ENCODE measurements at regions not wholly inside any gene's neighbourhood (a gene's known extent, or its start where the extent isn't known, plus 50 kb on each side); places are given as distances from the start of the nearest gene placed in this dataset.

DNA sequence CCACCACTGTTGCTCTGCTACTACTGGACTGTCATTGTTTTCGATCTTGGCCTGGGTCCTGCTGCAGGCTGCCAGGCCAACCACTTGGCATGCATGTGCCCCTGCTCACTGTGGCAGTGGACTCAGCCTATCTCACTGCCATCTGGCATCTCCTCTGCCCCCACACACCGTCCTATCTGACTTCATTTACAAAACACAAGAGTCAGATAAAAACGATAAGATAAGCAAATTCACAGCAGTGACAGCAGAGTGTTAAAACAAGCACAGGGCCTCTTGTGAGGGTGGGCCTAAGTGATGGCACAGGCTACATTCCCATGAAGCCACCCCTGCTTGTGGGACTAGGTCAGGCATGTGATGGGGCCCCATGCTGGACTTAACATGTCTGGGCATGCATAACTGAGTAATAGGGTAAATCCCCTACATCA lies 68.1 kb downstream of the CRYGS start:
- TF ChIP-seq CTCF (conservative IDR thresholded peaks at IDR 0.05), result no peak
- peak overlapping the region; percentile 97 for H3K27ac ChIP-seq

DNA sequence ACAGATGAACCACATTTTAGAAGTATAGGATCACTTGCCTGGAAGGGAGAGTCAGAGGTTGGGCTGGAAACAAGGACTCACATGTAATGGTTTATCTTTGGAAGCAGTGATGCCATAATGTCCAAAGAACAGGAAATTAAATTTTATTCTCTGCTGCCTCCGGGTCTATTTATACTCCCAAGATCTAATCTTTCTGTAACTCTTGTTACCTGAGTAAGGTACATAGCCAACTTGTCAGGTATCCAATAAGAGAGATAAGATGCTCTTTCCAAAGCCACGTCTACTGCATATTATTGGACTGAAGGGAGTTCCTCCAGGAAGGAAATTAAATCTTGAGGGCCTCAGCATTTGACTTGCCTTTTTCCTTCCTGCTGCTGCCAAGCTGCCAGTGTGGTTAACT lies 71.0 kb downstream of the CRYGS start:
- TF ChIP-seq CTCF (conservative IDR thresholded peaks at IDR 0.05), result no peak
- H3K27ac ChIP-seq, result peak overlapping the region; percentile 97

GRCh38 chr3:186472456-186473008 lies 71.6 kb downstream of the CRYGS start:
- TF ChIP-seq CTCF (conservative IDR thresholded peaks at IDR 0.05), result no peak
- peak overlapping the region; percentile 97 for H3K27ac ChIP-seq

DNA sequence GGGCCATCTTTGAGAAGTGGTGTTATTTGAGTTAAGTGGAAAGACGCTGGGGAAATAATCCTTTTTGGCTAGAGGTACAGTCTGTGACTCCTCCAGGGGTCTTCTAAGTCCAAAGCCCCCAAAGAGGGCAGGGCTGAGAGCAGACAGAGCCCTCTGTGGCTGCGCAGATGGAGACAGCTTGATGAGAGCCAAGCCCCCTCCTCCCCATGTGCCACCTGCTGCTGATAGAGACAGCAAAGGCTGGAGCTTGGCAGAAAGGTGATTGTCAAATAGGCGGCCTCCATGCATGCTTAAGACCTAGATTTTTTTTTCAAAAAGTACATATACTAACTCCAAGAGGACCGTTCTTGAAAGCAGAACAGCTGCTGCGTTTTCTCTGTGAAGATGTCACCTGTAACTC lies 72.4 kb downstream of the CRYGS start:
- TF ChIP-seq CTCF (conservative IDR thresholded peaks at IDR 0.05), result no peak
- peak overlapping the region; percentile 97 for H3K27ac ChIP-seq

GRCh38 chr3:186469525-186469924 lies 74.7 kb downstream of the CRYGS start:
- TF ChIP-seq CTCF (conservative IDR thresholded peaks at IDR 0.05), result no peak
- H3K27ac ChIP-seq, result peak overlapping the region; percentile 97; the same call in 1 of the 2 replicates

DNA sequence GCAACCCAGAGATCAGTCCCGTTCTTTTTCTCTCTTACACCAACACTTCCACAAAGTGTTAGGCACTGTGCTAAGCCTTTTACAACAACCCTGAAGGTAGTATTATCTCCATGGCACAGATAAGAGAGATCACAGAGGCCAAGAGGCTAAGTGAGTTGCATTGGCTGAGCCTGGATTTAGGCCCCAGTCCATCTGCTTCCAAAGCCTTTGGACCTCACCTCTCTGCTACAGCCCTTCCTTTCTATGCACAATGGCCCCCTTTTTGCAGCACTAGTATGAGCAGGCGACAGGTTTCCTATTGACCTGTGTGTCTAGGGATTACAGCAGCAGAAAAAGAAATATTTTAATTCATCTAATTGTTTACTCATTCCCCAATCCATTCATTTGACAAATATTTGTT lies 76.2 kb downstream of the CRYGS start:
- H3K27ac ChIP-seq, result no peak overlapping the region
- no peak for TF ChIP-seq CTCF (conservative IDR thresholded peaks at IDR 0.05)

- no peak overlapping the region for H3K27ac ChIP-seq
- TF ChIP-seq CTCF (conservative IDR thresholded peaks at IDR 0.05), result no peak
Observed at GRCh38 chr3:186466391-186466974, 77.7 kb downstream of the CRYGS start.

Measured in VCaP (cell line).